ENCODE measurements at regions not wholly inside any gene's neighbourhood (a gene's known extent, or its start where the extent isn't known, plus 50 kb on each side); places are given as distances from the start of the nearest gene placed in this dataset.
"Not testable (repeated sequence)": the region's sequence is repeated elsewhere in the genome, so short reads cannot be mapped to it uniquely, and the experiment has no call there.

- no peak for DNase-seq (ENCODE audit: low read depth)
Observed at GRCh38 chr6:128595544-128595943, 75.1 kb upstream of the PTPRK start.

GRCh38 chr6:128586095-128586494 is 65.7 kb upstream of the PTPRK start:
- DNase-seq (ENCODE audit: low read depth) = no peak

DNA sequence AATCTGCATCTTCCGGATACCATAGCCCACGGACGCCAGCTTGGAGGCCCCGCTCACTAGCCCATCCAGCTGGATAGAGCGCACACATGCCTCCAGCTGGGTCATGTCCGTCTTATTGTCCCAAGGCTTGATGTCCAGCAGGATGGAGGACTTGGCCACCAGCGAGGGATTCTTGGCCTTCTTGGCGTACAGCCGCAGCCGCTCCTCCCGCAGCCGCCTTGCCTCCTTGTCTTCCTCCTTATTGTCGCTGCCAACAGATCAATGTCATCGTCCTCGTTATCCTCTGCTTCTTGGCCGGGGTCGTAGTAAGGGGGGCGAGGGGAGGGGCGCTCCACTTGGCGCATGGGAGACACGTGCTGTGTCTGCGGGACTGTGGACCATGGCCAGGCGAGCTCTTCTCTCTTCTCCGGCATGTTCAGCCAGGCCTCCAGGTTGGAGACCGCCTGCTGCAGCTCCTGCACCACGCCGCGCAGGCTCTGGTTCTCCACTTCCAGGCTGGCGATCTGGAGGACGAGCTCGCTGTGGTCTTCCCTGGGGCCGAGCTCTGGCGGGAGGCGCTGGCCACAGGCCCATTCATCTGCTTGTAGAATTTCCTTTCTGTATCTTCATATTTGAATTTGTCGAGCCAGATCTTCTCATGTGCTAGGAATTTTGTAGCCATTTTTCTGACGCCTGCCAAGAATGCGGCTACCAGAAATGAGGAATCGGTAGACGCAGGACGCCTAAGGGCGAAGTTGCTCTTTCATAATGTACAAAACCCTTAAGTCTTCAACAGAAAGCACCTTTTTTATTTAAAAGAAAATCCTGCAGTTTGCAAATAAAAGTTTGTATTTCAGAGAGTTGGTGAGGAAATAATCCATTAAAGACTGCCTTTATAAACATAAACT is 60.1 kb upstream of the PTPRK start:
- DNase-seq (ENCODE audit: low read depth) = no peak

- DNase-seq (ENCODE audit: low read depth) = not testable (repeated sequence)
Observed at GRCh38 chr6:128575254-128575653, 54.9 kb upstream of the PTPRK start.

DNA sequence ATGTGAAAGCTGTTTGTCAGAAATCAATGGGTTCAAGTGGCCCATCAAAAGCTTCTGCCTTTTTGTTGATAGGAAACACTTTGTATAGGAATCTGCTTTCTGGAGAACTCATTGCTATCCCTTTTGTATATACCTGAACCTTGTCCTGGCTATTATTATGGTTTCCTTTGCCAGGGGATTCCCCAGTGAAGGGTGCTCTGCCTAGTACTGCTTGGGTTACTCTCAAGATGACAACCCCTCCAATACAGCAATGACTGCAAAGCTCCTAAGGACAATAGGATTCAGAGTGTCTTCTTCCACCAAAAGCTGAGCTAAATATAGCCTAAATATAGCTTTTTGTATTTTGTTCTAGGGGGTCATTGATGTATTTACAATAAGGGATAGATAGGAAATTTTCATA is 54.0 kb upstream of the PTPRK start:
- DNase-seq (ENCODE audit: low read depth) = no peak

DNA sequence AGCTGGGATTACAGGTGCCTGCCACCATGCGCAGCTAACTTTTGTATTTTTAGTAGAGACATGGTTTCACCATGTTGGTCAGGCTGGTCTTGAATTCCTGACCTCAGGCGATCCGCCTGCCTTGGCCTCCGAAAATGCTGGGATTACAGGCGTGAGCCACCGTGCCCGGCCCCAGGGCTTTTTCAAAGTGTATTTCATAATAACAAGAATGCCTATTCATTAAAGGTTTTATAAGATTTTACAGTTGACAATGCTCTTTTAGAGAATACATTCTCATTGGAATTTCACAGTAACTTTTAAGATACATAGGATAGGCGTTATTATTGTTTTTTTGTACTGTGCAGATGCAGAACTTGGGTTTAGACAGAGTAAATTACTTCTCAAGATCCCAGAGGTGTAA is 52.6 kb upstream of the PTPRK start:
- no peak for DNase-seq (ENCODE audit: low read depth)

DNA sequence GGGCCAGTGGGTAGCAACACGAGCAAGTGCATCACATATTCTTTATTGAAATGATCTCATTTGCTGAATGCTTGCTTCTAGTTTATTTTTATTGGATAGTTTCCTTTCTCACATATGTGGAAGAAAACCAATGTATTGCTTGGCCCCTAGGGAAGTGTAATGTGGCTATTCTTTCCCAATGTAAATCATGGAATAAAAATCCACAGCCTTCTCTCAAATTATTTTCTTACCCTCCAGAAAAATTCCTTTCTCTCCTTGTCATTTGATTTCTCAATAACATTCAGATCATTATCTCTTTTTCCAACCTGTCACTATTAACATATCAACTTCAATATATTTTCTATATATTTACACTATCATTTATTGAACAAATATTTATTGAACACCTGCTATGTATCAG is 51.9 kb upstream of the PTPRK start:
- no peak for DNase-seq (ENCODE audit: low read depth)

- DNase-seq (ENCODE audit: low read depth) = no peak
Observed at GRCh38 chr6:128570680-128571063, 50.3 kb upstream of the PTPRK start.

- no peak for DNase-seq (ENCODE audit: low read depth)
Observed at GRCh38 chr6:128569732-128570679, 49.6 kb upstream of the PTPRK start.

All from stimulated activated CD8-positive, alpha-beta memory T cell treated with anti-CD3 and anti-CD28 coated beads, Interleukin-7, amount 100 ng/mL, for 24 hours (primary cell).